ENCODE measurements at regions not wholly inside any gene's neighbourhood (a gene's known extent, or its start where the extent isn't known, plus 50 kb on each side); places are given as distances from the start of the nearest gene placed in this dataset.
"Not testable (repeated sequence)": the region's sequence is repeated elsewhere in the genome, so short reads cannot be mapped to it uniquely, and the experiment has no call there.

DNA sequence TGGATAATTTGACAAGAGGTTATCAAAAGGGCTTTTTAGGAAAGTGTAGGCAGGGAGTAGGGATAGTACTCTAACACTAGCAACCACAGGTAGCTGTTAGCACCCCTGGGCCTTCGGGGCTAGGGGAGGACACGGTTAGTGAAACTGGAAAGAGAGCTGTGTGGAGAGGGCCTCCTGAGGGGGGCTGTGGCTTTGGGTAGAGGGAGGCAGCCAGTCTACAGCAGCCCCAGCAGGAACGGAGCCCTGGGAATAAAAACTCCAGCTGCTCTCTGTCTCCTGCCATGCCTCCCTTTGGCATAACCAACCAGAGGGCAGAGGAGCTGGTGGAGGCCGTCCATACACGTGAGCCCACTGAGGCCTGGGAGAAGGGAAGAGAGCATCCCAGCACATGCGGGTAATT is 223.2 kb downstream of the FOXD2 start:
- H3K4me1 ChIP-seq (ENCODE audit: insufficient read depth, low read length) = no peaks in the 10 kb centered on the region
- H3K4me3 ChIP-seq (ENCODE audit: low read length) = no peak overlapping the region
- H3K36me3 ChIP-seq (ENCODE audit: insufficient read depth, low read depth, low read length) = no peaks in the 10 kb centered on the region
- H3K9me3 ChIP-seq (ENCODE audit: insufficient read depth, low read depth, low read length) = no peaks in the 10 kb centered on the region
- no peak overlapping the region for H3K9ac ChIP-seq (ENCODE audit: low read depth, low read length)
- no peak overlapping the region for H3K27ac ChIP-seq (ENCODE audit: low read length)
- H3K27me3 ChIP-seq (ENCODE audit: insufficient read depth, low read length) = peaks cover 81% of the 10 kb centered on the region

DNA sequence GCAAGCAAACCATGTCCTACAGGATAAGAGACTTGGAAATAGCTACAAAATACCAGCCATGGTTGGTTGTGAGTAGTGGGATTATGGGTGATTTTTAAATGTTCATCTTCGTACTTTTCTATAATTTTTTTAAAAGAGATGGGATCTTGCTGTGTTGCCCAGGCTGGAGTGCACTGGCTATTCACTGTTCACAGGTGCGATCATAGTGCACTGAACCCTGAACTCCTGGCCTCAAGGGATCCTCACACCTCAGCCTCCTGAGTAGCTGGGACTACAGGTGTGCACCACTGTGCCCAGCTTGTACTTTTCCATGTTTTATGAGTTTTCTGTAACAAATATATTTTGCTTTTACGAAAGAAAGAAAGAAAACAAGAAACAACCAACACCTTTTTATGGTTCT is 224.2 kb downstream of the FOXD2 start:
- no peak overlapping the region for H3K27ac ChIP-seq (ENCODE audit: low read length)
- no peak overlapping the region for H3K4me3 ChIP-seq (ENCODE audit: low read length)
- no peak overlapping the region for H3K9ac ChIP-seq (ENCODE audit: low read depth, low read length)
- H3K27me3 ChIP-seq (ENCODE audit: insufficient read depth, low read length) = peaks cover 74% of the 10 kb centered on the region
- no peaks in the 10 kb centered on the region for H3K36me3 ChIP-seq (ENCODE audit: insufficient read depth, low read depth, low read length)
- H3K9me3 ChIP-seq (ENCODE audit: insufficient read depth, low read depth, low read length) = no peaks in the 10 kb centered on the region
- H3K4me1 ChIP-seq (ENCODE audit: insufficient read depth, low read length) = no peaks in the 10 kb centered on the region

DNA sequence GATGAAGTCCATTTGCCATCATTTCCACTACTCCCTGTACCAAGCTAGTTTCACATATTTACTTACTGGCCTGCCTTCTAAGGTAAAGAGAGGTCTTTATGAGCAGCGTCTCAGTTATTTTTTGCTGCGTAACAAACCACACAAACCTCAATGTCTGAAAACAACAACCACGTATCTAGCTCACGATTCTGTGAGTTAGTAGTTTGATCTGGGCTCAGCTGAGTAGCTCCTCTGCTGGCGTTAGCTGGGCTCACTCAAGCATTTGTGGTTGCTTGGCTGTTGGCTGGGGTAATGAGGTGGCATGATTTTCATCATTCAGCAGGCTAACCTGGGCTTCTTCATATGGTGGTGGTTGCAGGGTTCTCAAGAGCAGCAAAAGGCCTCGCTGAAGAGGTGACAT is 225.4 kb downstream of the FOXD2 start:
- H3K27me3 ChIP-seq (ENCODE audit: insufficient read depth, low read length) = peaks cover 62% of the 10 kb centered on the region
- H3K9me3 ChIP-seq (ENCODE audit: insufficient read depth, low read depth, low read length) = no peaks in the 10 kb centered on the region
- no peaks in the 10 kb centered on the region for H3K36me3 ChIP-seq (ENCODE audit: insufficient read depth, low read depth, low read length)
- H3K4me1 ChIP-seq (ENCODE audit: insufficient read depth, low read length) = no peaks in the 10 kb centered on the region
- no peak overlapping the region for H3K4me3 ChIP-seq (ENCODE audit: low read length)
- H3K9ac ChIP-seq (ENCODE audit: low read depth, low read length) = no peak overlapping the region
- no peak overlapping the region for H3K27ac ChIP-seq (ENCODE audit: low read length)

DNA sequence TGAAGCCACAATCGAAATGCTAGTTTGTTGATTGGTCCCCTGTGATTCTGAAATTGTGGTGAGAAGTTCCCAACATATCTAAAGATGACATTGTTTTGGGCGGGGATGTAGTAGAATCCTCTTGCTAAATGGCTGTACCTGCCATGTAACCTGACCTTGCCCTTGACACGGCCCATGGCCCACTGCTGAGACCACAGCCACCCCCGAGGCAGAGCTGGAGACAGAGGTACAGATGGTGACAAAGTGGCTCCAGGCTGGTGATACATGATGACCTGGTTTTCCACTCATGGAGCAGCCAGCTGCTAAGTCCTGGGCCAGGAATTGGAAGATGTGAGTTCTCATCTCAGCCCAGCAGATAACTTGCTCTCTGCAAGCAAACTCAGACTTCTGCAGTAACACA is 226.5 kb downstream of the FOXD2 start:
- Histone ChIP-seq H3K27ac (ENCODE audit: low read length) (no peak overlapping the region), H3K9me3 (ENCODE audit: insufficient read depth, low read depth, low read length) (no peaks in the 10 kb centered on the region), H3K9ac (ENCODE audit: low read depth, low read length) (no peak overlapping the region), H3K4me1 (ENCODE audit: insufficient read depth, low read length) (no peaks in the 10 kb centered on the region), H3K27me3 (ENCODE audit: insufficient read depth, low read length) (peaks cover 51% of the 10 kb centered on the region), H3K4me3 (ENCODE audit: low read length) (no peak overlapping the region), H3K36me3 (ENCODE audit: insufficient read depth, low read depth, low read length) (no peaks in the 10 kb centered on the region)

DNA sequence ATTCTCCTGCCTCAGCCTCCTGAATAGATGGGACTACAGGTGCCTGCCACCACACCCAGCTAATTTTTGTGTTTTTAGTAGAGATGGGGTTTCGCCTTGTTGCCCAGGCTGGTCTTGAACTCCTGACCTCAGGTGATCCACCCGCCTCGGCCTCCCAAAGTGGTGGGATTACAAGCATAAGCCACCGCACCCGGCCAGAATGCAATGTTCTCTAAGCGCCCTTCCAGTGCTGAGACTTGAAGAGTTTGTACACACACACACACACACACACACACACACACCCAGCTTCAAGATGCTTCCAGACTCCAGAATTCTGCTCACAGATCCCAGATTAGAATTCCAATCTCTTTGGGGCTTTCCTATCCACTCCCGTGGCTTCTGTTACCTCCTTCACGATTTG is 227.1 kb downstream of the FOXD2 start:
- not testable (repeated sequence) for H3K4me1 ChIP-seq (ENCODE audit: insufficient read depth, low read length); H3K9ac ChIP-seq (ENCODE audit: low read depth, low read length); H3K27ac ChIP-seq (ENCODE audit: low read length)

DNA sequence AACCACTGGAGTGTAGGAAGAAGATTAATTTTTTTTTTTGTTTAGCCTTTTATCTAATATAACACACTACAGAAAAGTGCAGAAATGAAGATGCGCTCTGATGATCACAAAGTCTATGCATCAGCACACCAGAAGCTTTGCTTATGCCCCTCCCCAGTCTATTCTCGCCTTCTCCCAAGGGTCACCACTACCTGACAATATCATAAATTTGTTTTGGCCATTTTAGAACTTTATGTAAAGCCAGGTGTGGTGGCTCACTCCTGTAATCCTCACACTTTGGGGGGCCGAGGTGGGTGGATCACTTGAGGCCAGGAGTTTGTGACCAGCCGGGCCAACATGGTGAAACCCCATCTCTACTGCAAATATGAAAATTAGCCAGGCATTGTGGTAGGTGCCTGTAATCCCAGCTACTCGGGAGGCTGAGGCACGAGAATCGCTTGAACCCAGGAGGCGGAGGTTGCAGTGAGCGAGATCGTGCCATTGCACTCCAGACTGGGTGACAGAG is 231.3 kb downstream of the FOXD2 start:
- H3K4me3 ChIP-seq (ENCODE audit: low read length) = no peak overlapping the region
- H3K9ac ChIP-seq (ENCODE audit: low read depth, low read length) = no peak overlapping the region

More for the DNA sequence above, 227.1 kb downstream of the FOXD2 start:
- not testable (repeated sequence) for H3K9me3 ChIP-seq (ENCODE audit: insufficient read depth, low read depth, low read length); H3K4me3 ChIP-seq (ENCODE audit: low read length); H3K36me3 ChIP-seq (ENCODE audit: insufficient read depth, low read depth, low read length)
- peaks cover 46% of the 10 kb centered on the region for H3K27me3 ChIP-seq (ENCODE audit: insufficient read depth, low read length)

DNA sequence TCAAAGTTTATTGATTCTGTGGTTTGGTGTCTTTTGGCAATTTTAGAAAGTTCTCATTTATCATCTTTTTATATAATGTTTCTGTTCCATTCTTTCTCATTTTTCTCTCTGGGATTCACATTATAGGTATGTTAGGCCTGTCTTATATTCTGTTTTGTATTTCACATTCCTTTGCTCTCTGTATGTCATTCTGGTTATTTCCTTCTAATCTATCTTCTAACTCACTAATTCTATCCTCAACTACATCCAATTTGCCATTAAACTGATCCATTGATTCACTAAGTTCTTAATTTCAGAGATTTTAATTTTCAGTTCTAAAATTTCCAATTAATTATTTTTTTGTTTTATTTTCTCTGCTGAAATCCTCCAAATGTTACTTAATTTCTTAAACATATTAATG is 234.8 kb downstream of the FOXD2 start:
- Histone ChIP-seq H3K36me3 (ENCODE audit: insufficient read depth, low read depth, low read length) (no peaks in the 10 kb centered on the region), H3K9ac (ENCODE audit: low read depth, low read length) (no peak overlapping the region), H3K4me3 (ENCODE audit: low read length) (no peak overlapping the region), H3K27me3 (ENCODE audit: insufficient read depth, low read length) (peaks cover 11% of the 10 kb centered on the region), H3K4me1 (ENCODE audit: insufficient read depth, low read length) (no peaks in the 10 kb centered on the region), H3K27ac (ENCODE audit: low read length) (no peak overlapping the region), H3K9me3 (ENCODE audit: insufficient read depth, low read depth, low read length) (peaks cover 10% of the 10 kb centered on the region; the same call in 1 of the 2 replicates)

More for the DNA sequence above, 231.3 kb downstream of the FOXD2 start:
- Histone ChIP-seq H3K4me1 (ENCODE audit: insufficient read depth, low read length) (no peaks in the 10 kb centered on the region), H3K27ac (ENCODE audit: low read length) (no peak overlapping the region), H3K9me3 (ENCODE audit: insufficient read depth, low read depth, low read length) (peaks cover 10% of the 10 kb centered on the region; the same call in 1 of the 2 replicates), H3K27me3 (ENCODE audit: insufficient read depth, low read length) (peaks cover 9% of the 10 kb centered on the region; the same call in 1 of the 2 replicates), H3K36me3 (ENCODE audit: insufficient read depth, low read depth, low read length) (no peaks in the 10 kb centered on the region)

DNA sequence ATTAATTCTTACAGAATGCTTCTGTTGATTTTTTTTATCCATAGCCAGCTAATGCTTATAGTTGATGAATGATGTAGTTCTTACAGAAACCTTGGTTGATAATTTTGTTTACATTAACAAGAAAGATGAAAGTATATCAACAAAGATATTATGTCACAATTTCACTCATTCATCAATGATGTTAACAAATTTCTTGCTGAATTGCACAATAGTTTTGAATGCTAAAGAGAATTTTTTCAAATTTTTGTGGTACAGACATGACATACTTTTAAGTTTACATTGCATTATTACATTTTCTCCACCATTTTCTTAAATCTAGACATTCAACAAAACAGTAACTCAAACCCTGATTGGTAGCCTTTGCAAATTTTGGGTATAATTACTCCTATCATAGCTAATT is 236.3 kb downstream of the FOXD2 start:
- no peak overlapping the region for H3K9ac ChIP-seq (ENCODE audit: low read depth, low read length)
- H3K4me3 ChIP-seq (ENCODE audit: low read length) = no peak overlapping the region
- H3K36me3 ChIP-seq (ENCODE audit: insufficient read depth, low read depth, low read length) = no peaks in the 10 kb centered on the region
- peaks cover 11% of the 10 kb centered on the region for H3K27me3 ChIP-seq (ENCODE audit: insufficient read depth, low read length)
- no peak overlapping the region for H3K27ac ChIP-seq (ENCODE audit: low read length)
- H3K4me1 ChIP-seq (ENCODE audit: insufficient read depth, low read length) = no peaks in the 10 kb centered on the region
- peaks cover 10% of the 10 kb centered on the region; the same call in 1 of the 2 replicates for H3K9me3 ChIP-seq (ENCODE audit: insufficient read depth, low read depth, low read length)

DNA sequence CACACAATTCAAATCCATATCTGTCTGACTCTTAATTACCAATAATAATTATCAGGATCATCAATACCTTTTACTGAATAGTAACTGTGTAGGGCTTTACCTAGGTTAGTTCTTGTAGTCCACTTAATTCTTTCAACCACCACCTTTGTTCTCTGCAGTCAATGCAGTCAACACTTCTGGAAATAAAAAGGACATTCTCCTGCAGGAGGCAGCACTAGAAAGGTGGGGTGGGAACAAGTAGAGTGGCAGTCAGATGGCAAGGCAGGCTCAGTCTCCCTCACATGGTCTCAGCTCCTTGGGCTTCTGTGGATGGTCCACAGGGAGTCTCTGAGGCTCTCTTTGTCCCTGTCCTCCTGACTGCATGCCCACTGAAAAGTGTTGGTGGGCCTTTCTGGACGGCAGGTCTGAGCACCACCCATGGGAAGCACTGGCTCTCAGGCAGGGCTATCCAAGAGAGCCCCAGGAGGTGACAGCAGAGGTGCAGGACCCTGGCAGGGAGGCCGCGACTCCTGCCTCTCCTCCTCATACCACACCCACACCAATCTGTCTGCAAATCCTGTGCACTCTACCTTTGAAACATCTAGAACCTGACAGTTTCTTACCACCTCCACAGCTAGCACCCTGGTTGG is 237.3 kb downstream of the FOXD2 start:
- peaks cover 11% of the 10 kb centered on the region for H3K27me3 ChIP-seq (ENCODE audit: insufficient read depth, low read length)
- H3K36me3 ChIP-seq (ENCODE audit: insufficient read depth, low read depth, low read length) = no peaks in the 10 kb centered on the region
- no peak overlapping the region for H3K27ac ChIP-seq (ENCODE audit: low read length)
- no peak overlapping the region for H3K9ac ChIP-seq (ENCODE audit: low read depth, low read length)
- peaks cover 10% of the 10 kb centered on the region; the same call in 1 of the 2 replicates for H3K9me3 ChIP-seq (ENCODE audit: insufficient read depth, low read depth, low read length)
- H3K4me3 ChIP-seq (ENCODE audit: low read length) = no peak overlapping the region
- H3K4me1 ChIP-seq (ENCODE audit: insufficient read depth, low read length) = no peaks in the 10 kb centered on the region

DNA sequence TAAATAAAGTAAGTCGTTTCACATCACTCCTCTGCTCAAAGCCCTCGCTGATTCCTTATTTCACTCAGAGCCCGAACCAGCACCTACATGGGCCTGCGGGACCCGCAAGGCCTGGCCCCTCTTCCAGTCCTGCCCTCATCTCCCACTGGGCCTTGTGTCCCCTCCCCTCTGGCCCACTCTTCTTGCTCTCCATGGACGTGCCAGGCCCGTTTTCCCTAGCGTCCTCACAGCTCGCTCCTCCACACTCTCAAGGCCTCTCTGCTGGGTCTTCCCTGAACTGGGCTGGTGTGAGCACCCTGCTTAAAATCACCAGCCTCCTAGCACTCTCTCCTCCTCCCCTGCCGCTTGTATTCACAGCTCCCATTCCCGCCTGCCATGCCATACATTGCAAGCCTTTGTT is 237.9 kb downstream of the FOXD2 start:
- no peaks in the 10 kb centered on the region for H3K4me1 ChIP-seq (ENCODE audit: insufficient read depth, low read length)
- no peak overlapping the region for H3K27ac ChIP-seq (ENCODE audit: low read length)

DNA sequence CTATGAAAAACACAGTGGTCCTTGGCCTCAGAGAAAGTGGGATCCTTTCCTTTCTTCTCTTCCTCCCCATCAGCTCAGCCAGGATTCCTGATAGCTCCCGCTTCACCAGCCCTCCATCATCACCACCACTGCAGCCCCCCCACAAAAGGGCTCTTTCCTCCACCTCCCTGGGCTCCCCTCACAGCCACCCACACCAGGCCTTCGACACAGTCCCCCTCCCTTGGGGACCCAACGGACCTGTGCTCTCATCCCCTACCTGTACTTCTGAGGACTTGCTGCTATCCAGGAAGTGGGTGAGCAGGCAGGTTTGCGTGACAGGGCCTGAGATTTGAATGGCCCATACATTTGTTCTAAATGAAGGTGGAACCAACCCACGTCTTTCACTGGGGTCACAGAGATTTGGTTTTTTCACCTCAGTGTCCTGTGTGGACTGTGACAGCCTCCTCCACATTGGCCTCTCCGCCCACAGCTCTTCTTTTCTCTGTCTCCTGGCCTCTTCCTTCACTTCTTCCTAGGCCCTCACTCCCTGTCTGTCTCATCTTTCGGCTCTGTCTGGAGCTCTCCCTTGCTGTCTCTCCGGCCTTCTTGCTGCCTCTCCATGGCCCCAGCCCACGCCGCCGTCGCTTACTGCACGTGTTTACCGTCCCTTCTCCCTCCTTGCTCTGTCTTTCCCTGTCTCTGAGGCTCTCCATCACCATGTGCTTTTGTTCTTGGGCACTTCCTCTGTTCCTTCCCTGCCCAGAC is 238.6 kb downstream of the FOXD2 start:
- Histone ChIP-seq H3K27ac (ENCODE audit: low read length) (no peak overlapping the region), H3K36me3 (ENCODE audit: insufficient read depth, low read depth, low read length) (no peaks in the 10 kb centered on the region), H3K9ac (ENCODE audit: low read depth, low read length) (no peak overlapping the region), H3K4me1 (ENCODE audit: insufficient read depth, low read length) (no peaks in the 10 kb centered on the region), H3K9me3 (ENCODE audit: insufficient read depth, low read depth, low read length) (peaks cover 10% of the 10 kb centered on the region; the same call in 1 of the 2 replicates), H3K27me3 (ENCODE audit: insufficient read depth, low read length) (peaks cover 11% of the 10 kb centered on the region), H3K4me3 (ENCODE audit: low read length) (no peak overlapping the region)

More for the DNA sequence above, 237.9 kb downstream of the FOXD2 start:
- H3K4me3 ChIP-seq (ENCODE audit: low read length) = no peak overlapping the region
- no peaks in the 10 kb centered on the region for H3K36me3 ChIP-seq (ENCODE audit: insufficient read depth, low read depth, low read length)
- peaks cover 11% of the 10 kb centered on the region for H3K27me3 ChIP-seq (ENCODE audit: insufficient read depth, low read length)
- H3K9me3 ChIP-seq (ENCODE audit: insufficient read depth, low read depth, low read length) = peaks cover 10% of the 10 kb centered on the region; the same call in 1 of the 2 replicates
- H3K9ac ChIP-seq (ENCODE audit: low read depth, low read length) = no peak overlapping the region
